Fibroblast of lung (primary cell): ENCODE measurements at regions not wholly inside any gene's neighbourhood (a gene's known extent, or its start where the extent isn't known, plus 50 kb on each side); places are given as distances from the start of the nearest gene placed in this dataset.

Experiments used
- DNase-seq, 2 donors: peaks; one replicate each; pipeline versions ENCODE4 v3.0.0 to v3.0.0-alpha.2; 2010; ENCODE audit warnings: low read depth in 2 of 2
- H2AFZ ChIP-seq: 2 replicates; pipeline ENCODE4 v1.5.1; 2012; ENCODE audit warnings: low read length, control low read depth, inconsistent platforms
- H3K27ac ChIP-seq: 2 replicates; pipeline ENCODE4 v1.5.1; 2011; ENCODE audit warnings: low read length, control low read depth; ENCODE audit not compliant: insufficient read depth
- H3K27me3 ChIP-seq: 2 replicates; pipeline ENCODE4 v1.5.1; 2011; ENCODE audit warnings: mild to moderate bottlenecking, low read length; ENCODE audit not compliant: control insufficient read depth, insufficient read depth
- H3K36me3 ChIP-seq: 2 replicates; pipeline ENCODE4 v1.5.1; 2011; ENCODE audit warnings: low read length; ENCODE audit not compliant: control insufficient read depth, insufficient read depth
- H3K4me1 ChIP-seq: 2 replicates; pipeline ENCODE4 v1.5.1; 2011; ENCODE audit warnings: low read length; ENCODE audit not compliant: control insufficient read depth, insufficient read depth; ENCODE audit errors: extremely low read depth
- H3K4me2 ChIP-seq: 2 replicates; pipeline ENCODE4 v1.5.1; 2011; ENCODE audit warnings: low read length, control low read depth; ENCODE audit not compliant: insufficient read depth; ENCODE audit errors: extremely low read depth
- H3K4me3 ChIP-seq, 4 experiments: fragments of 200-600 bp in 1 of 4; sonication (generic) in 1 of 4; replicated peaks in 1 of 4; 2 replicates each; pipeline ENCODE4 v1.5.1; 2011 to 2016; ENCODE audit warnings: low read length in 4 of 4, low read depth in 3 of 4, mild to moderate bottlenecking in 3 of 4, control low read depth in 2 of 4, inconsistent platforms in 1 of 4, mixed read lengths in 1 of 4; ENCODE audit not compliant: insufficient read depth in 1 of 4; ENCODE audit errors: control extremely low read depth in 1 of 4
- H3K79me2 ChIP-seq: 2 replicates; pipeline ENCODE4 v1.5.1; 2012; ENCODE audit warnings: mild to moderate bottlenecking, low read length, inconsistent platforms; ENCODE audit not compliant: control insufficient read depth, insufficient read depth
- H3K9ac ChIP-seq: 2 replicates; pipeline ENCODE4 v1.5.1; 2011; ENCODE audit warnings: mild to moderate bottlenecking, low read length, control low read depth; ENCODE audit not compliant: insufficient read depth
- H3K9me3 ChIP-seq: 2 replicates; pipeline ENCODE4 v1.5.1; 2012; ENCODE audit warnings: low read depth, low read length; ENCODE audit not compliant: control insufficient read depth, insufficient read depth
- H4K20me1 ChIP-seq: 2 replicates; pipeline ENCODE4 v1.5.1; 2011; ENCODE audit warnings: low read length; ENCODE audit not compliant: control insufficient read depth, insufficient read depth; ENCODE audit errors: extremely low read depth
- CTCF ChIP-seq, 2 donors: IDR thresholded peaks in 1 of 2; conservative IDR thresholded peaks in 1 of 2; 1 replicate in 1 of 2; 2 replicates in 1 of 2; pipeline ENCODE4 v1.5.1; 2011 to 2012; ENCODE audit warnings: low read length in 2 of 2, control low read depth in 1 of 2, inconsistent platforms in 1 of 2, low read depth in 1 of 2, mild to moderate bottlenecking in 1 of 2
- EZH2 ChIP-seq: IDR thresholded peaks from 2 replicates; pipeline ENCODE4 v1.5.1; 2012; ENCODE audit warnings: low read length, control low read depth, mild to moderate bottlenecking; ENCODE audit errors: missing control alignments

- no peaks in the 10 kb centered on the region for H3K9me3 ChIP-seq
- H3K4me1 ChIP-seq = peaks cover 2% of the 10 kb centered on the region
- no peak overlapping the region for H3K4me2 ChIP-seq
- no peaks in the 10 kb centered on the region for H3K36me3 ChIP-seq
- no peak for TF ChIP-seq CTCF (conservative IDR thresholded peaks at IDR 0.05 in 1 of 2, IDR thresholded peaks at IDR 0.05 in 1 of 2; ENCODE audit: low read depth in 1 of 2, low read length in 2 of 2)
- TF ChIP-seq EZH2 = no peak
- H3K27me3 ChIP-seq = no peaks in the 10 kb centered on the region
- H4K20me1 ChIP-seq = no peaks in the 10 kb centered on the region
- H3K4me3 ChIP-seq = no peak overlapping the region
- no peak overlapping the region for H3K9ac ChIP-seq
- H3K27ac ChIP-seq = no peak overlapping the region
- H2AFZ ChIP-seq = no peak overlapping the region
- H3K79me2 ChIP-seq = no peaks in the 10 kb centered on the region
- no peak for DNase-seq
These were observed 114.0 kb upstream of the VANGL1 start for GRCh38 chr1:115527746-115528145.

- DNase-seq = no peak
- Histone ChIP-seq H4K20me1 (no peaks in the 10 kb centered on the region), H3K4me1 (peaks cover 2% of the 10 kb centered on the region), H3K9me3 (no peaks in the 10 kb centered on the region), H3K79me2 (no peaks in the 10 kb centered on the region), H3K4me2 (no peak overlapping the region), H3K27me3 (no peaks in the 10 kb centered on the region), H2AFZ (no peak overlapping the region), H3K36me3 (no peaks in the 10 kb centered on the region), H3K4me3 (no peak overlapping the region), H3K9ac (no peak overlapping the region), H3K27ac (no peak overlapping the region)
- TF ChIP-seq CTCF (conservative IDR thresholded peaks at IDR 0.05 in 1 of 2, IDR thresholded peaks at IDR 0.05 in 1 of 2; ENCODE audit: low read depth in 1 of 2, low read length in 2 of 2) = no peak
- no peak for TF ChIP-seq EZH2
These were observed 114.9 kb upstream of the VANGL1 start for GRCh38 chr1:115526900-115527299.

- no peak for DNase-seq
- Histone ChIP-seq H4K20me1 (no peaks in the 10 kb centered on the region), H3K9me3 (no peaks in the 10 kb centered on the region), H2AFZ (no peak overlapping the region), H3K4me3 (no peak overlapping the region), H3K4me2 (no peak overlapping the region), H3K79me2 (no peaks in the 10 kb centered on the region), H3K9ac (no peak overlapping the region), H3K4me1 (no peaks in the 10 kb centered on the region), H3K27ac (no peak overlapping the region), H3K36me3 (no peaks in the 10 kb centered on the region), H3K27me3 (no peaks in the 10 kb centered on the region)
- TF ChIP-seq EZH2 (no peak), CTCF (conservative IDR thresholded peaks at IDR 0.05 in 1 of 2, IDR thresholded peaks at IDR 0.05 in 1 of 2; ENCODE audit: low read depth in 1 of 2, low read length in 2 of 2) (no peak)
These were observed 117.5 kb upstream of the VANGL1 start for GRCh38 chr1:115524236-115524635.
